ENCODE measurements at regions not wholly inside any gene's neighbourhood (a gene's known extent, or its start where the extent isn't known, plus 50 kb on each side); places are given as distances from the start of the nearest gene placed in this dataset.

Small RNAs in the stretch of these regions (small RNA-seq; reads per million reads assigned to genes)
- gene MIR8060 (0 reads per million in 4 donors), gene RNU6-1094P (0 reads per million in 4 donors)

Measured in transverse colon (tissue), 4 donors.